ENCODE measurements at regions not wholly inside any gene's neighbourhood (a gene's known extent, or its start where the extent isn't known, plus 50 kb on each side); places are given as distances from the start of the nearest gene placed in this dataset.
A peak's percentile ranks its signal among the peaks of the same experiment; 100 is the strongest.

DNA sequence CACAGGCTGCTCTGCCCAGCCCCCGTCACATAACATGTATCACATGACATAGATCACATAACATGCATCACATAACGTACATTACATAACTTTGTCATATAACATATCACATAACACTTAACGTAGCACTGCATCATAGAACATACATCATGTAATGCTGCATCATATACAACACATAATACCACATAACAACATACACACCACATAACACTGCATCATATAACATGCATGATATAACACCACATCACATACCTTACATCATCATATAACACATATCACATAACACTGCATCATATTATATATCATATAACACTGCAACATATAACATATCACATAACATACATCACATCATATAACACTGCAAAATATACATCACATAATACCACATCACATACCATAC, 83.8 kb downstream of the AXIN2 start:
- no peak for DNase-seq (ENCODE audit: low read depth, low spot score)

DNA sequence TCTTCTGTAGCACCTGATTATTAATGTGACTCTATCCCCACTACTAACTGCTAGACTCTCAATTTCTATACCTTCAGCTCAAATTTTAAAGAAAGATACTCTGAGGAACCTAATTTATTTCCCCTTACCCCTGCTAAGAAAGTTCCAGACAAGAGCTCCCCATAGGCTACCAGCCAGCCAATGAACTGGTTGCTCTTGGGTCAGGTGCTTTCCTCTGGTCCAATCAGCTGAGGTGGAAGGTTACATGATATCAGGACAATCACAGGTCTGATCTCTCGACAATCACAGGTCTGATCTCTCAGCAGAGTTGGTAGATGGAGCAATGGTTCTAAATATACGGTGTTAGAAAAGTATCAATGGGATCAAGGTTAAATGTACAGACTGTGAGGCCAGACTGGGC, 86.8 kb downstream of the AXIN2 start:
- DNase-seq (ENCODE audit: low read depth, low spot score) = no peak

DNA sequence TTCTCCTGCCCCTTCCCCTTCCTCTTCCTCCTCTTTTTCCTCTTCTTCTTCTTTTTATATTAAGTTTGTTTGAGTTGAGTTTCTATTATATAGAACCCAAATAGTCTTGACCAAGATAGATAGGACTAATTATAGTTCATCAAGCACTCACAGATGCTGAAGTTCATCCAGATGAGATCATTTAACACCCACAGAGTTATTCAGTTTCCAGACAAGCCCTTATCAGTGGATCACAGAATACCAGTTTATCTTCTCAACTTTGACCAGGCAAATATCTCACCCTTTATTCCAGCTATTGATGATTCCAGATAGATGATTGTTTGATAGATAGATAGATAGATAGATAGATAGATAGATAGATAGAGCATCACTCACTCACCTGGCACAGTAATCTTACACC, 87.5 kb downstream of the AXIN2 start:
- no peak for DNase-seq (ENCODE audit: low read depth, low spot score)

DNA sequence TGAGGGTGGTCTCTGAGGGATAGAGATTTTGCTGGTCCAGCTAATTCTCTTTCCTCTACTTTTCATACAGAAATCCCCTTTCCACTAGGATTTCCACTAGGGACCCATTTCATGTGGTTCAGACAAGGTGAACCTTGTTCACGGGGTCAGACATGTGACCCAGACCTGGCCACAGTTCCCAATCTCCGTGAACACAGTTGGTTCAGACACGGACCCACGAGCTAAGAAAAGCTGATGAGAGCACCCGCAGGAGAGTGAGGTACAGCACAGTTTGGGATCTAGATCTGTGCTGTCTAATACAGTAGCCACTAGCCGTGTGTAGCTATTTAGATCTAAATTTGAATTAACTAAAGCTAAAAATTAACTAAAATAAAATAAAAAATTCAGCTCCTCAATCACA, 88.1 kb downstream of the AXIN2 start:
- DNase-seq (ENCODE audit: low read depth, low spot score) = no peak

DNA sequence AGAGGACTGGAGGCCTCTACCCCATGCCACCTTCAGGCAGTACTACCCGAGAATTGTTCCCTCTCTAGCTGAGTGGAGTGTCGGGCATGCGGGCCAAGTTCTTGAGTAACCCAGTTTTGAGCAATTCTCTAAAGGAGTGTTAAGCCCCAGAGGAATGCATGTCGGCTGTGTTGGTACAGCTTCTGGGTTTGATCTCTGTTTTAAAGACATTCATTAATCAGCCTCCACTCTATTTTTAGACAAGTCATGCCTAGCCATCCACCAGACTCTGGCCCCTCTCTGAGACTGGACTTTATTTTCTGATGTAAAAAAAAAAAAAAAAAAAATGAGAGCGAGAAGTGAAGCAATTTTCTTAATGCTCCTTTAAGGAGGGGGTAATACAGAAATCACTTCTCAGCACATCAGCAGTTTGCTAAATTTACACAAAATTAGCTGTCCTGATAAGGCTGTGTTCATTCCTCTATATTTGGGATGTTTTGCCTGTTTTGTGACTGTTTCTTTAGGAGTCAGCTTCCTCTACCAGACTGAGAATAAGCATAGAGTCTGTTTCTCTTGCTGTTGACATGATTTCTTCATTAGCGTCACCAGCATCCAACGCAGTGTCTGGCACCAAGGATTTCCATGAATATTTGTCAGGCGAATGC, 88.7 kb downstream of the AXIN2 start:
- no peak for DNase-seq (ENCODE audit: low read depth, low spot score)

DNA sequence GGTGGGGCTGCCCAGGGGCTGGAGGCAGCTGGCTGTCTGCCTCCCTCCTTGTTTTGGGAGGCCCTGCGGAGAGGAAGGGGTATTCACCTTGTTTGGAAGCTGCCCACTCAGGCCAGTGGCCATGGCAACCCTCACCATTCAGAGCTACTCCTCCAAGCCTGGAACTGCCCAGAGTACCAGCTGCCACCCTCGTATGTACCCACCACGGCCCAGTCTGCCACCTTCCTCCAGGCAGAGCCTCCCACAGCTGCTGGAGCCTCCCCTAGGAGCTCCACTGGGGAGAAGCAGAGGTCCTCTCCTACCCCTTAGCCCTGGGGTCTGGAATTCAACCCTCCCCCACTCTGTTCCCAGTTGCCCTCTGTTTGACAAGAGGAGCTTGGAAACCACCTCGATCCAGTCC, 90.7 kb downstream of the AXIN2 start:
- DNase-seq (ENCODE audit: low read depth, low spot score) = no peak

DNA sequence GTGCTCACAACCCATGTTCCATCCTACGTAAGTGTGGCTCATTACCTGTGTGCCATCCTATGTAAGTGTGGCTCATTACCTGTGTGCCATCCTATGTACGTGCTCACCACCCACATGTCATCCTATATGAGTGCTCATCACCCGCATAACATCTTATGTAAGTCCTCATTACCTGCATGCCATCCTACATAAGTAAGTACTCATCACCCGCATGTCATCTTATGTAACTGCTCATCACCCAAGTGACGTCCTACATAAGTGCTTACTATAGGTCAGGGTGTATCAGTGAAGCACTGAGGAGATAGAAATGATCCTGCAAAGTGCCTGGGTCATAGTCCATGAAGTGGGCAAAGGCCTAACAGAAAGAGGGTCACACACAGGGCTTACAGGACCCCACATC, 93.1 kb downstream of the AXIN2 start:
- DNase-seq (ENCODE audit: low read depth, low spot score) = no peak

DNA sequence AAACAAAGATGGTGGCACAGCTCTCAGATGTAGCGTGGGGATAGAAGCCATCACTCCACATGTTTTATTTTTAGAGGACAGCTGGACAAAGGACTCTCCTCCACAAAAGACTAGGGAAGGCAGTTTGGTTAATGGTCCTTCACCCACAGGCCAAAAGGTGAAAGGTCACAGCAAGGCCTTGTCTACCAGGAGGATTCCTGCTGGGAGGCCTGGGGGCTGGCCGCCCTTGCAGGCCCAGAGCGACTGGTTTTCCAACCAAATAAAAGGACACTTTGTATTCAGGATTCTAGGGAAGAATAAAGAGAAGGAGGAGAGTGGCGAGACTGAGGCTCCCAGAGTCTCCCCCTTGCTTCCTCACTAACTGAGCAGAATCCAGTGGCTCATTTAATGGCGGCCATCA, 94.3 kb downstream of the AXIN2 start:
- peak; percentile 83 for DNase-seq (ENCODE audit: low read depth, low spot score)

DNA sequence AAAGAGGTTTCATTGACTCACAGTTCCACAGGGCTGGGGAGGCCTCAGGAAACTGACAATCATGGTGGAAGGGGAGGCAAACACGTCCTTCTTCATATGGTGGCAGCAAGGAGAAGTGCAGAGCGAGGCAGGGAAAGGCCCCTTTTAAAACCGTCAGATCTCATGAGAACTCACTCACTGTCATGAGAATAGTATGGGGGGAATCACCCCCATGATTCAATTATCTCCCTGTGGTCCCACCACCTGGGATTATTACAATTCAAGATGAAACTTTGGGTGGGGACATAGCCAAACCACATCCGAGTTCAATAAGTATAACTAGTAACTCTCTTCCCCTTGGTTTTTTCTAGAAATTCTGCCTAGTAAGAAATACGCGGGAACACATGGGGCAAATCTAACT, 94.9 kb downstream of the AXIN2 start:
- no peak for DNase-seq (ENCODE audit: low read depth, low spot score)

DNA sequence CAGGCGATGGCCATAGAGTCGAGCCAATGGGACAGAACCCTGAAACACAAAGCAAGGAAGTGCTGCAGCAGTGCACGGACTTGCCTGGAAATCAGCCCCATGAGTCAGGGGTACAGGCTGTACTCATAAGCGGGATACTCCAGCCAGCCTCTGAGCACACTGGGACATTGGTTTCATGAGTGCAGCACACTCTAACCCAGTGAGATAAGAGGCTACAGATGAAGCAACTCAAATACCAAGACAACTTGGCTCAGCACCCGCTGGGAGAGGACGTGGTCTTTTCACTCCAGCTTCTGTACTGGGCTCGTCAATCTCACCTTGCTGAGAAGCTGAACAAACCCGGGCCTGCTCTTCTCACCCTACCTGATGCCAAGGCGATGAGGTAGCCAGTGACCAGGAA, 98.2 kb downstream of the AXIN2 start:
- no peak for DNase-seq (ENCODE audit: low read depth, low spot score)

DNA sequence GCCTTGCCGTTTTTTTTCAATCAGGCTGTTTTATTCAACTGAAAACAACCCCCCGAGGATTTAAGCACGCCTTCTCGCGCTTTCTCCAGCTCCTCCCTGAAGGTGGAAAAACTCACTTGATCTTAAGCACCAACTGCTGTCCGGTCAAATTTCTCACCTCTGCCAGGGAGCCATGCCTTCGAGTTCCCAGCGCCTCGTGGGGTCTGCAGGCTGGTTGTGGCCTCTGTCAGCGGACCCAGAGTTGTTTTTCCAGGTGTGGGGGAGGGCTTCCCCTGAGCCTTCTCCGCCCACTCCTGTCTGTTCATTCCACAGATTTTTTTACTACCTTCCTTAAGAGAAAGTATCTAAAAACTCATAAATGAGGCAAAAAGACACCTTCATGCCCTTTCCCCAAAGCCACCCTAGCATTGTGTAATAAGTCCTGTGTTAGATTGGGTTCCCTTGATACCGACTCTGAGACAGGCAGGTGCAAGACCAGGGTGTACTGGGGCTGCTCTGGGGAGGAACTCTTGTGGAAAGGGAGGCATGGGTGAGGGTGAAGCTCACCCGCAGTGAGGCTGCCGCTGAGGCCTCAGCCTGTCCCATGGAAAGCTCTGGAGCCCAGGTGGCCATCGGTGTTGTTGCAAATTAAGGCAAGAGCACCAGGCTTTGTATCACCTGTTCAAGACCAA, 101.6 kb downstream of the AXIN2 start:
- DNase-seq (ENCODE audit: low read depth, low spot score) = peak; percentile 38

DNA sequence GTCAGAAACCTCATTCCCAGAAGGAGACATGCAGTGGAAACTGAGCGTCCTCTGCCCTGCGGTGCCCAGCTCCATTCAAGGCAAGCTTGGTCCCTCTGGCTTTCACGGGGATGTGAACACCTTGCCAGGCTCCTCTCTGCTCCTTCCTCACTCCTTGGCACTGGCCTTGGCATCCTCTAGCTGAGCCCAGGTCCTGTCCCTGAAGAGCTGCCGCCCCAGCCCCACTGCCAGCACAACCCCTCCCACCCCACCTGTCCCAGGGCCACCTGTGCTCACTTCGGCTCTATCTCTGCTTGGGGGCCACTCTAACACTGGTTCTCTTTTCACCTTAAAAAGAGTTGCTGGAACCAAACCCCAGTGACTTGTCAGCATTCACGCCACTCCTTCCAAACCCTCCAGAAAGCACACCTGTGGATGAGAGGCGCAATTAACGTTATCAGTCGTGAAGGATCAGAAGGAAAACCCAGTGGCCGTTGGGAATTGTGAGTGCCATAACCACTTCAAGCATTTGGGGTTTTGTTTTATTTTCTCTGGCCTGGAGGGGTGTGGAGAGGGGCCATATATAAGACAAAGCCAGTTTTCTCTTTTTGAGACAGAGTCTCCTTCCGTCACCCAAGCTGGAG, 103.7 kb downstream of the AXIN2 start:
- DNase-seq (ENCODE audit: low read depth, low spot score) = no peak

DNA sequence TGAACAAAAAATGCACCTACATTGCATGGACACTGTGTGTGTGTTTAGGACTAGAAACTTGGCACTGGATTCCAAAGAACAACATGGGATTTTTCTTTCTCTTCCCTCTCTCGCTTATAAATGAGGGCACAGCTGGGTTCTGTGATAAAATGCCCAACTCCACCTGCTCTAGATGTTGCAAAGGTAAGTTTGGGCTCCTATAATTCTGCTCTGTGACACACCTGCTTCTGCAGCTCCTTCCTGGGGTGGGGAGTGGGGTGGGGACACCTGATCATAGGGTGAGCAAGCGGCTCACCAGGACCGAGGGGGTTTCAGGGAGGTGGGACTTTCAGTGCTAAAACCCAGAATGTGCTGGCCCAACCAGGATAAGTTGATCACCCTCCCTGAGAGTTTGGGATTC, 104.3 kb downstream of the AXIN2 start:
- no peak for DNase-seq (ENCODE audit: low read depth, low spot score)

DNA sequence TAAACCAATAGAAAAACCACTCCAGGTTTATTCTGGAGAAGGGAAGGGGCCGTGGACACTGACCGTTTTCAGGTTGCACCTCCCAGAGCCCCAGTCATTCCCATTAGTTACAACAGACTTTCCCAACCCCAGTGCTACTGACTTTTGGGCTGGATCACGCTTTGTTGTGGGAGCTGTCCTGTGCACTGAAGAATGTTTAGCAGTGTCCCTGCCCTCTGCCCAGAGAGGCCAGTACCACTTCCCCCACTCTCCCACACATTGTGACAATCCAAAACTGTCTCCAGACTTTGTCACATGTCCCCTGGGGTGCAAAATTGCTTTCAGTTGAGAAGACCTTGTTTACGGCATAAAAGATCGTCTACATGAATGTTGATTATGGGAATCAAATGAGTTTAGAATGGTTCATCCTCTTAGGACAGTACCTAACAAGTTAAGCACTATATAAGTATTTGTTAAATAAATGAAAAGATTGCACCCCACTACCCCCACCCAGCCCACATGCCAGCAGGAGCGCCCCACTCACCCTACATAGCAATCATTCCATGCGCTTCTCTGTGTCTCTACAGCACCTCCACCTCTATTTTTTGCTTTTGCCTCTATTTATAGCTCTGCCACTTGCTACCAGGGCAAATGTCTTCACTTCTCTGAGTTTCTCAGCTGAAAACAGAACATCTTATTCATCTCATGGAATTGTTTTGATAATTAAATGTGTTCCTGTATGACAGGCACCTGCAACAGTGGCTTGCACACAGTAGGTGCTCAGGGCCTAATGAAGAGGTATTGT, 104.9 kb downstream of the AXIN2 start:
- DNase-seq (ENCODE audit: low read depth, low spot score) = no peak

DNA sequence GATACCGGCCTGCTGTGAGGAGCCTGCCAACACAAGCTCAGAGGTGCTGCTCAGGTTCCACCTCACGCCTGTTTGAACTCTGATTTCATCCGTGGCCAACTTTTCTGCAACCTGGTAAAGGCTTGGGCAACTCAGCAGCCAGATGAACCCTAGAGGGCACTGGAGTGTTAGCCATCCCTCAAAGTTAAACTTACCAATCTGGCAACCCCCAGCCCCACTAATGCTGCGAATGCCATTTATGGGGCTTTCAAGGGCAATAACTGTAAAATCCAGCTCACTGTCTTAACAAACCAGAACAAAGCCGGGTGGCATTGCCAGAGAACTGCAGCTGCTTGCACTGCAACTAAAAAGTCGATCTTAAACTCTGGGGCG, 105.5 kb downstream of the AXIN2 start:
- DNase-seq (ENCODE audit: low read depth, low spot score) = peak; percentile 47

DNA sequence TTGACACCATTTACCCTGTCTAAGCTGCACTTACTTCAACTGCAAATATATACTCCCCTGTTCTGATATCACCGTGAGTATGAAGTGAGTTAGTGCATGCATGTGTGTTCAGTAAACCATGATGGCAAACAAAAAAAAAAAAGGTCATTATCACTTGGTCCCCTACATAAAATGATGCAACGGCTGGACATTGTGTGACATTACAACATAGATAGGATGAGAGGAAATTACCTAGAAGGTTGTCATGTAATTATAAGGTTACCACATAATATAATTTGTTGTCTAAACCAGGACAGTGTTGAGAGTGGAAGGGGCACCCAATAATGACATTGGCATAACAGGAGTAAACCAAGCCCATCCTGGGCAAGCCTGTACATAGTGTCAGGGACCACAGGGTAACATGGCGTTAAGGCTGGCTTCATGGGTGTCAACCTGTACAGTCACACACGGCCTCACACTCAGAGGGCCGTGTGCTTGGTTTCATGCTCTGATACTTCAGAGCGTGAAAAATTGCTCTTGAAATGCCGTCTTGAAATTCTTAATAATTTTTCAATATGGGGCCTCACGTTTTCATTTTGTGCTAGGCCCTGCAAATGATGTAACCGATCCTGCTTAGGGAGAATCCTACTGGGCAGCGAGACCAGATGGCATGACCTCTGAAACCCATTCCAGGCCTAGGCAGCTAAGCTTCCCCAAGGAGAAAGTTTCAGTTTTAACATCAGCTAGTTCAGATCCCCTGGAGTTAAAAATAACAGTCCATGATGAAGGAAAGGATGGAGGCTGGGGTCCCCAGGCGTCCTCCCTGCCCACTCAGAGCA, 106.1 kb downstream of the AXIN2 start:
- DNase-seq (ENCODE audit: low read depth, low spot score) = no peak

DNA sequence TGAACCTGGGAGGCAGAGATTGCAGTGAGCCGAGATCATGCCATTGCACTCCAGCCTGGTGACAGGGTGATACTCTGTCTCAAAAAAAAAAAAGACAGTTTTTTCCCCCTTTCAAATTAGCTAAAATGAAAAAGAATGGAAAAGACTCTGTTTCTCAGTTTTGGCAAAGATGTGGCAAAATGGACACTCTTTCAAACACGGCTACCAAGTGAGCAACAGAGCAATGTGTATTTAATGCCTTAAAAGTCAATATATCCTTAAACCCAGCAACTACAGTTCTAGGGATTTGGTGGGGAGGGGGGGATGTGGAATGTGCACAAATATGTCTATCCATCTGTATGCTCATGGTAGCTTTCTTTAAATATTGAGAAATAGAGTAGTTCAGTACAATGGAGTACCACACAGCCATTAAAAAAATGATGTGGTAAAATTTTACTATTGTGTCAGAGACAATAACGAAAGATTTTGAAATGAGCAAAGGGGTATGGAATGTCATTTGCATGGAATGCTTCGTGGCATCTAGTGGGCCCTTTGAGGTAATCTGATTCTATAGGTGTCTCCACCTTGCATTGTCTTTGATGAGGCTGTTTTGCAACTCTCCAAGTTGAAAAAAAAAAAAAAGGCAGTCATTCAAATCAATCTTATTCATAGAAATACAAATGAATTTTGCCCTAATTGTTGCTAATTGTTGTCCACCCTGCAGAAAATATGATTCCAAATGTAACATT, 108.1 kb downstream of the AXIN2 start:
- no peak for DNase-seq (ENCODE audit: low read depth, low spot score)

DNA sequence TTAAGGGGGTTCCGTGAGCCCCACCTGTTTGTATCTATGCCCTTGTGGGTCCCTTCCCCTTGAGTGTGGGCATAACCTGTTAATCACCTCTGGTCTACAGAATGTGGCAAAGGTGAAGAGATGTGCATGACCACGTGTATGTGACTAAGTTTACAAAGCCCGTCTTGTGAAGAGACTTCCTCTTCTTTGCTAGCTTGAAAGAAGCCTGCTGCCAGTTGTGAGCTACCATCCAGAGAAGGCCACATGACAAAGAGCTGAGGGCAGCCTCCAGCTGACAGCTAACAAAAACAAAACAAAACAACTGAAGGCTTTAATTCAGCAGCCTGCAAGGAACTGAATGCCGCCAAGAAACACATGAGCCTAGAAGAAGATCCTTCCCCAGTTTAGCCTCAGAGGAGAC, 112.0 kb downstream of the AXIN2 start:
- no peak for DNase-seq (ENCODE audit: low read depth, low spot score)

DNA sequence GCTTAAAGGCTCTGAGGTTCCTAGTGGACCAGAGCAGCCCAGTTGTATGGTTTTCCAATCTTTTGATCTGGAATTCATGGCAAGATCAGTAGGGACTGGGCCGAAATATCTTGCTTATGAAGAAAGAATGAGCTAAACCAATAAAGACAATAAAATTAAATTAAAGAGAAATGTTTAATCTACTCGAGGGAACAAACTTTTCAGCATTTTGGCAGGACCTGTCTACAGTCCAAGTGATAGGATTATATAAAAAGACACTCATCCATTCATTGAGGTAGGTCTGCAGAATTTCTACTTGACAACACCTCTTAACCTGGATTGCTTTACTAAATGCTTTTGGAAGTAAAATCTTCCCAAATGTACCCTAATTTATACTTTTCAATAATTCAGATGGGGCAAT, 113.6 kb downstream of the AXIN2 start:
- no peak for DNase-seq (ENCODE audit: low read depth, low spot score)

DNA sequence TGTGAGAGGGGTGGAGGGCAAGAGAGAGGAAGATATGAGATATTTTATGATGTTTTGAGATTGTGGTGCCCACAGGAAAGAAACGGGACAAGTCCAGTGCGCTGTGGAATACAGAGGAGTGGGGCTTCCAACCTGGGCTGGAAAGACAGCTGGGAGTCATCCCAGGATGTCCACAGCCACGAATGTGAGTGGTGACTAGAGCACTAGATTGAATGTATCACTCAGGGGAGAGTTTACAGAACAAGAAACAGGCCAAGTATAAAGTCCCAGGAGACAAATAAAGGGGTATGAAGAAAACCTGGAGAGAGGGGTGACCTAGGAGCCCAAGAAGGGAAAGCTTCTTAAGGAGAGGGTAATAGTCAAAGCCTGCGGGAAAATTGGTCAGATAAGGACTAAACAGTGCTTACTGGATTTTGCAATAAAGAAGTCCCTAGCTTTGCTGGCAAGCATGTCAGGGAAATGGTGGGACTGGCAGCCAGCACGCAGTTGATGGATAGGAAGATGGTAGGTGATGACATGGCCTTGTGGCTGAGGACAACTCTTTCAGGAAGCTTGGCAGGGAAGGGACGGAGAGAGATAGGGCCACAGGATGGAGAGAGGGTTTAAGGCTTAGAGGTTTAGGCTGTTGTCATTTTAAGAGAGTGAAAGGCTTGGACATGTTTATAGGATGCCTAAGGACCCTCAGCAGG, 114.5 kb downstream of the AXIN2 start:
- no peak for DNase-seq (ENCODE audit: low read depth, low spot score)

DNA sequence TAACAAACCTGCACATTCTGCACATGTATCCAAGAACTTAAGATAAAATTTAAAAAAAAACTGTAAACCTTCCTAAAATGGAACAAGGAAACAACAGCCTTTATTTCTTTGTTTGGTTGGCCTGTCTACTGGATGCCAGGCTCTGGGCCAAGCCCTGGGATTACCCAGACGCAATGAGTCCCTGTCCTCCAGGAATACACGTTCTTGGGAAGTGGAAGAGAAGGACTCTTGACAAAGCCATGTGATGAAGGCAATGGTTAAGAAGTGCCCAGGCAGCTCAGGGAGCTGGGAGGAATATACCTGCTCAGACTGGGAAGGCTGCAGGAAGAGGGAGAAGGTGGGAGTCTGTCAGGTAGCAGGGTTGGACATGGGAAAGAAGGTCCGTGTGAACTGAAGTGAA, 115.4 kb downstream of the AXIN2 start:
- DNase-seq (ENCODE audit: low read depth, low spot score) = no peak
